Kidney (tissue), 13 donors: ENCODE measurements at regions not wholly inside any gene's neighbourhood (a gene's known extent, or its start where the extent isn't known, plus 50 kb on each side); places are given as distances from the start of the nearest gene placed in this dataset.

Experiments
- DNase-seq, 5 donors: peaks; one replicate each; pipeline ENCODE4 v3.0.0-alpha.2; 2013 to 2020
- FAIRE-seq: peaks from 2 replicates; lab custom pipeline; 2012; peaks lifted over from hg19 to GRCh38; lab: Jason Lieb, UNC
- H3K27ac ChIP-seq, 2 donors: one replicate each; pipeline ENCODE4 v1.7.0; 2013; ENCODE audit warnings: low read depth in 2 of 2, low read length in 2 of 2, inconsistent platforms in 1 of 2
- H3K27me3 ChIP-seq: one replicate; pipeline ENCODE4 v1.7.1; 2013; ENCODE audit warnings: low read length, inconsistent platforms; ENCODE audit not compliant: control insufficient read depth, insufficient read depth
- H3K36me3 ChIP-seq, 3 donors: one replicate each; pipeline versions ENCODE4 v1.7.0 to v1.7.1; 2013; ENCODE audit warnings: low read length in 3 of 3, control low read depth in 1 of 3, inconsistent platforms in 1 of 3; ENCODE audit not compliant: insufficient read depth in 3 of 3, control insufficient read depth in 2 of 3
- H3K4me1 ChIP-seq, 3 donors: one replicate each; pipeline versions ENCODE4 v1.7.0 to v1.7.1; 2013; ENCODE audit warnings: low read length in 3 of 3, inconsistent platforms in 1 of 3, low read depth in 1 of 3; ENCODE audit not compliant: control insufficient read depth in 2 of 3, insufficient read depth in 2 of 3
- H3K4me3 ChIP-seq, 3 donors: one replicate each; pipeline versions ENCODE4 v1.7.0 to v1.8.1; 2013; ENCODE audit warnings: low read length in 3 of 3, control low read depth in 1 of 3, inconsistent platforms in 1 of 3
- H3K9ac ChIP-seq, 3 donors: one replicate each; pipeline versions ENCODE4 v1.7.0 to v1.7.1; 2013; ENCODE audit warnings: low read length in 3 of 3, control low read depth in 1 of 3, inconsistent platforms in 1 of 3
- H3K9me3 ChIP-seq, 3 donors: one replicate each; pipeline versions ENCODE4 v1.7.0 to v1.7.1; 2013; ENCODE audit warnings: low read length in 3 of 3, control low read depth in 1 of 3, inconsistent platforms in 1 of 3; ENCODE audit not compliant: control insufficient read depth in 2 of 3, insufficient read depth in 1 of 3
- intact Hi-C: fragments of 100-400 bp; cut with DNase I; formaldehyde crosslinking; loops from one replicate; pipeline ENCODE4 v1.11.1; 2022
- TF ChIP-seq, protein P1 (sequence below): IDR thresholded peaks from 3 replicates; pipeline ENCODE4 v1.5.1; 2012; ENCODE audit warnings: mild to moderate bottlenecking, moderate library complexity, borderline replicate concordance; ENCODE audit not compliant: insufficient read depth; ENCODE audit errors: extremely low read depth
- donor health status: control.
- donor health status: control.
- donor health status: control.
- donor health status: control.
- donor health status: control.
- donor health status: DM: yes; HTN: yes; CAD: no.
- donor health status: Normal renal cell carcinoma (clear cell type).

DNA sequence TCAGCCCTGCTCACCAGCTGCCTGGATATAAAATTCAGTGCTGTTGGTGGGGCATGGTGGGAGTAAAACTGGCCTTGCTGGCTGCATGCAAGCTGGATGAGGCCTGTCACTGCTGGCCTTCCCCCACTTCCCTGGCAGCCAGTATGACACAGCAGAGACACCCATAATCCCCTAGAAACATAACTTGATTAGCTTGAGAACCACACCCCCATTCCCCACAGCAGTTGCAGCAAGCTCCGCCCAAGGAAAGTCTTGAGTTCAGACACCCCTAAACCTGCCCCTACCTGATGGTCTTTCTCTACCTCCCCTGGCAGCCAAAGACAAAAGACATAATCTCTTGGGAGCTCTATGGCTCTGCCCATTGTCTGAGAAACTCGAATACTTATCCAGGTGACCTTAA is 405.1 kb upstream of the NECTIN3 start:
- H3K9ac ChIP-seq: no peak overlapping the region
- no peak overlapping the region for H3K27ac ChIP-seq
- H3K27me3 ChIP-seq: no peaks in the 10 kb centered on the region
- TF ChIP-seq, protein P1, sequence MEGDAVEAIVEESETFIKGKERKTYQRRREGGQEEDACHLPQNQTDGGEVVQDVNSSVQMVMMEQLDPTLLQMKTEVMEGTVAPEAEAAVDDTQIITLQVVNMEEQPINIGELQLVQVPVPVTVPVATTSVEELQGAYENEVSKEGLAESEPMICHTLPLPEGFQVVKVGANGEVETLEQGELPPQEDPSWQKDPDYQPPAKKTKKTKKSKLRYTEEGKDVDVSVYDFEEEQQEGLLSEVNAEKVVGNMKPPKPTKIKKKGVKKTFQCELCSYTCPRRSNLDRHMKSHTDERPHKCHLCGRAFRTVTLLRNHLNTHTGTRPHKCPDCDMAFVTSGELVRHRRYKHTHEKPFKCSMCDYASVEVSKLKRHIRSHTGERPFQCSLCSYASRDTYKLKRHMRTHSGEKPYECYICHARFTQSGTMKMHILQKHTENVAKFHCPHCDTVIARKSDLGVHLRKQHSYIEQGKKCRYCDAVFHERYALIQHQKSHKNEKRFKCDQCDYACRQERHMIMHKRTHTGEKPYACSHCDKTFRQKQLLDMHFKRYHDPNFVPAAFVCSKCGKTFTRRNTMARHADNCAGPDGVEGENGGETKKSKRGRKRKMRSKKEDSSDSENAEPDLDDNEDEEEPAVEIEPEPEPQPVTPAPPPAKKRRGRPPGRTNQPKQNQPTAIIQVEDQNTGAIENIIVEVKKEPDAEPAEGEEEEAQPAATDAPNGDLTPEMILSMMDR: no peak
- FAIRE-seq: no peak
- no peaks in the 10 kb centered on the region for H3K4me1 ChIP-seq
- H3K9me3 ChIP-seq: peaks cover 0 to 5% (median 0%) of the 10 kb centered on the region in 3 donors
- no peak for DNase-seq
- intact Hi-C loops: no loop called here
- no peaks in the 10 kb centered on the region for H3K36me3 ChIP-seq
- H3K4me3 ChIP-seq: no peak overlapping the region

GRCh38 chr3:110667216-110667615 is 404.4 kb upstream of the NECTIN3 start:
- H3K27me3 ChIP-seq: no peaks in the 10 kb centered on the region
- H3K9ac ChIP-seq: no peak overlapping the region
- H3K9me3 ChIP-seq: peaks cover 0 to 5% (median 0%) of the 10 kb centered on the region in 3 donors
- TF ChIP-seq, protein P1: no peak
- FAIRE-seq (no peak), DNase-seq (no peak)
- H3K27ac ChIP-seq: no peak overlapping the region
- H3K4me1 ChIP-seq: no peaks in the 10 kb centered on the region
- intact Hi-C loops: no loop called here
- no peaks in the 10 kb centered on the region for H3K36me3 ChIP-seq
- H3K4me3 ChIP-seq: no peak overlapping the region

GRCh38 chr3:110670407-110670806 is 401.2 kb upstream of the NECTIN3 start:
- no peak overlapping the region for H3K4me3 ChIP-seq
- no peaks in the 10 kb centered on the region for H3K36me3 ChIP-seq
- H3K9me3 ChIP-seq: peaks cover 0 to 5% (median 0%) of the 10 kb centered on the region in 3 donors
- H3K9ac ChIP-seq: no peak overlapping the region
- H3K4me1 ChIP-seq: no peaks in the 10 kb centered on the region
- no peak for DNase-seq
- FAIRE-seq: no peak
- H3K27me3 ChIP-seq: no peaks in the 10 kb centered on the region
- H3K27ac ChIP-seq: no peak overlapping the region
- intact Hi-C loops: no loop called here
- TF ChIP-seq, protein P1: no peak

DNA sequence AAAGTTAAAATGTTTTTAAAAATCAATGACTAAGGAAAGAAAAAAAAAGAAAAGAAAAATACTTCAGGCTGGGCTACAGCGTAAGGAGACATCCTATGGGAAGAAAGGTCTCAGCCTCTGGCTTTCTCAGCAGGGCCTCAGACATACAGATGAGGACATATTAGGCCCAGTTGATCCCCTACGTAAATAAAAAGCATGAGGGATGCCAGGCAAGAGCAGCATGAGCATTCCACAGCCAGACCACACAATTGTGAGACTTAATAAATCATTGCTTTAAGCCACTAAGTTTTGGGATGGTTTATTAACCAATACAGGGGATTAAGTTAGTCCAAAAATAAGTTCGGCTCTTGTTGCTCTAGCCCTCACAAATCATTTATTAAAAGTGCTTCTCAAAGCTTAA is 394.1 kb upstream of the NECTIN3 start:
- FAIRE-seq: no peak
- H3K9me3 ChIP-seq: no peaks in the 10 kb centered on the region
- H3K27me3 ChIP-seq: no peaks in the 10 kb centered on the region
- intact Hi-C loops: no loop called here
- no peak overlapping the region for H3K9ac ChIP-seq
- no peak overlapping the region for H3K4me3 ChIP-seq
- TF ChIP-seq, protein P1: no peak
- H3K4me1 ChIP-seq: no peaks in the 10 kb centered on the region
- no peaks in the 10 kb centered on the region for H3K36me3 ChIP-seq
- no peak for DNase-seq
- no peak overlapping the region for H3K27ac ChIP-seq
